Right hindlimb (tissue), 1 donor: ENCODE measurements at regions not wholly inside any gene's neighbourhood (a gene's known extent, or its start where the extent isn't known, plus 50 kb on each side); places are given as distances from the start of the nearest gene placed in this dataset.
"Not testable (repeated sequence)": the region's sequence is repeated elsewhere in the genome, so short reads cannot be mapped to it uniquely, and the experiment has no call there.

ENCODE experiments used
- DNase-seq: peaks from one replicate; pipeline ENCODE4 v3.0.0-alpha.2; 2018

DNA sequence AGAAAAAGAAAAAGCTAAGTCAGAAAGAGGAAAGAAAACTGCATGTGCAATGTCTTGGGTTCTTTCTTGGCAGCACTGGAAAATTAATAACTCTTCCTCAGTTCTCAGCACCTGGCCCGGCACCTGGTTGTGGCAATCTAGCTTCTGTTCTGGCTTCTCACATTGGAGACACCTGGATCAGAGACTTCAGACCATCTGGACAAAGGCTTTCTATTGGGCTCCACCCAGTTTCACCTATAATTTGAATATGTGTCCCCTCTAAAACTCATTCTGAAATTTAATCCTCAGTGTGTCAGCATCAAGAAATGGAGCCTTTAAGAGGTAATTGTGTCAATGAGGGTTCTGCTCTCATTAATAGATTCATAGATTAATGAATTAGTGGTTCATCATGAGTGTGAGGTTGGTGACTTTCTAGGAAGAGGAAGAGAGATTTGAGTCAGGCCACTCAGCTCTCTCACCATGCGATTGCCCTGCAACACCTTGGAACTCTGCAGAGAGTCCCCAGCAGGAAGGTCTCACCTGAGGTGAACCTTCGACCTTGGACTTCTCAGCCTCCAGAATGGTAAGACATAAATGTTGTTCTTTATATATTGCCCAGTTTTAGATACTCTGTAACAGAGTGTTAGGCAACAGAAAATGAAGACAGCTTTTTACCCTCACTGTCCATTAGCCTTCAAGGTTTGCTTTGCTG is 679.9 kb downstream of the NTRK3 start:
- DNase-seq: no peak

DNA sequence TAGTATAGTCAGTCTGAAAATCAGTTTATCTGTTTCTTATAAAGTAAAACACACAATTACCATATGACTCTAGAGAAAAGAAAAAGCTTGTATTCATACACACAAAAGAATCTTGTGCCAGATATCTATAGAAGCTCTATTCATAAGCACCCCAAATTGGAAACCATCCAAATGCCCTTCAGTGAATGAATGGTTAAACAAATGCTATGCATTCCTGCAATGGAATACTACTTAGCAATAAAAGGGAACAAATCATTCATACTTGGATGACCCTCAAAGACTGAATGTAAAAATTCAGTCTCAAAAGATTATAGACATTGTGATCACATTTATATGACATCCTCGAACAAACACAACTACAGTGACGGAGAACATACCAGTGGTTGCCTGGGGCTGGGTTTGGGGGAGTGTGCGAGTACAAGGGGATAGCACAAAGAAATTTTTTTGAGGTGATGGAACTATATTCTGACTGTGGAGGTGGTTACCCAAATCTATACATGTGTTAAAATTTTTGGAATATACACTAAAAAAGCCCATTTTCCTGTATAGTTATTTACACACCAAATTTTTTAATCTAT is 680.6 kb downstream of the NTRK3 start:
- no peak for DNase-seq

GRCh38 chr15:87573534-87573933 is 683.0 kb downstream of the NTRK3 start:
- no peak for DNase-seq

GRCh38 chr15:87573039-87573438 is 683.5 kb downstream of the NTRK3 start:
- DNase-seq: no peak

DNA sequence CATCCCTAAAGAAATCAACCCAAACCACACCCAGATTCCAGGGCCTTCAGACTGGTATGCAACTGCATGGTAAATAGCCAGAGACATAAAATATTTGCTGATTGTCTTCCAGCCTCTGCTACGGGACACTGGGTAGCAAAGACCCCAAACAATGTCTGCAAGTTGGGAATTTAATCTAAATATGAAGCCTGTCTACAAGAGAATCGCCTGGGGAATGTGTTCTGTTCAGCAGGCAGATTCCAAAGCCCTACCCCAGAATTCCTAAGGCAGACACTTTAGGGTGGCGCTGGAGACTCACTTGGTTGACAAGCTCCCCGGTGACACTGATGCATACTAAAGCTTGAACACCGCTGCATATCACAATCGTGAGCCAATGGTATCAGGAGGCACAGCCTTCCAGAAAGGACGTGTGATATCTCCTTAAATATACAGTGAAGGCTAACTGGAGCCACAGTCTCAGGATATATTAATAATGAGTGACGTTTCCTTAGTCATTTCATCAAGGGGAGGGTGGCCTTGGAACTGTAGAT is 684.1 kb downstream of the NTRK3 start:
- DNase-seq: no peak

DNA sequence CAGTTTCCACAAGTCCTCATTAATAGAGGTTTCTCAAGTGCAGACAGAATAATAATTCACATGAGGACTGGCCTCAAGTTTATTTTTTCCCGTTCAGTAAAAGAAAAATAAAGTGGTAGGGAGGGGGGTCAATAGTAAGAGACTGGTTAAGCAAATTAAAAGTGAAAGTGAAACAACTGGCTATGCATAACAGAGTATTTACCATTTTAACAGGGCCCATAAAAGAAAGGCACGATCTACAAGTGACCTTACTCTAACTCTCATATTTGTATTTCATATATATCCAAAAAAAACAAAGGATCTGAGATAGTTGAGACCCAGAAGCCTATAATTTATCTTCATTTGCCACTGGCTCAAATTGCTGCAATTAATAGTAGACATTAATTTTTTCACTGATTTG is 686.3 kb downstream of the NTRK3 start:
- no peak for DNase-seq

DNA sequence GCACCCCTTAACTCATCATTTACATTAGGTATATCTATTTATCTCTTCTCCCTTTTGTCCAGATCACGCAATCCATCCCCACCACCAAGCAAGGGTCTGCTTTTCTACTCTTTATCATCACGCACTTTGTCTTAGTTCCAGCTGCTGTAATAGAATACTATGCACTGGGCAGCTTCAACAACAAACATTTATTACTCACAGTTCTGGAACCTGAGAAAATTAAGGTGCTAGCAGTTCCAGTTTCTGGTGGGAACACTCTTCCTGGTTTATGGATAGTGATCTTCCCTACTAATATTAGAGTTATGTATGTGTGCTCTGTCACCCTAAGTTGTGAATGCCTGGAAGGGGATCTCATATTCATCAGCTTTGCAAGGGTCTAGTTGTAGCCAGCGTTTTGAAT is 687.0 kb downstream of the NTRK3 start:
- DNase-seq: no peak

DNA sequence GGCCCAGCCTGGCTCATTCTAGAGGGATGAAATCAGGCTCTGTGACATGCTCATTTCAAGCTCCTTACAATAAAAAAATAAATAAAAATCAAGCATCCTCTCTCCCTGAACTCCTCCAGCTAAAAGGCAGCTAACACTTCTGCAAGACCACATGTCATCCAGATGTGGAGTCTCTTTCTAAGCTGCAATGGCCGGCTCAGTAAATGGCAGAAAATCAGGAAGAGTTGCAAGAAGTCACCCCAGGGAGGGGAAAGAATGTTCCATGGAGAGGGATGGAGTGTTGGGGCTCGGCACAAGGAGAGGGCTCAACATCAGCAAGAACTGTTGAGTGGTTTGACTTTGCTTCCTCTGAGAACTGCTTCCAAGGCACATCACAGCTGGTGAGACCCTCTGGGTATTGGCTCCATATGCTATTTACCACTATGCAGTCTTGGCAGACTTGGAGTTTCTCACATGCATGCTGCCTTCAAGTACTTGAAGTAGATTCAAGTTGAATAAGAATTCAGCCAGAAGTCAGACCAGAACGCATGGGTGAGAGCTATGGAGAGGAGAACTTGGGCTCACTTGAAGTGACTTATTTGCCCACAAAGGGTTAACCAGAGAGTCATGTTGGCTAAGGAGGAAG is 689.0 kb downstream of the NTRK3 start:
- DNase-seq: peak; percentile 33

- no peak for DNase-seq
These were observed 690.3 kb downstream of the NTRK3 start for GRCh38 chr15:87566236-87566635.

DNA sequence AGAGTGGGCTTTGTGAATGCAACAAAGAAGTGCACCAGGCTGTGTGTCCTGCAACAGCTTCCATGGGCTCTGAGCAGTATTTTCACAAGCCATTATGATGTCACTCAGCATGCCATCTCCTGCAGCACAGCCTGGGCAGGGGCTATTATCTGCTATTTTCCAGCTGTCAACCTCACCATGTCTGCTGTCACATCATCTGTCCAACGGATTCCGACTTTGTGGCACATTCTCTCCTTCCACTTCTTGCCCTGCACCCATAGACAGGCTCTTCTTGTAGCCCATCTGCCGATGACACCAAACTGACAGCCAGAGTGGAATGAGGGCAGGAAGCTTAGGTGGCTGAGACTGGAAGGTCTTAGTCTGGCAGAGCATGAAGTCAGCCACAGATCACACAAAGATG is 691.9 kb downstream of the NTRK3 start:
- DNase-seq: no peak

DNA sequence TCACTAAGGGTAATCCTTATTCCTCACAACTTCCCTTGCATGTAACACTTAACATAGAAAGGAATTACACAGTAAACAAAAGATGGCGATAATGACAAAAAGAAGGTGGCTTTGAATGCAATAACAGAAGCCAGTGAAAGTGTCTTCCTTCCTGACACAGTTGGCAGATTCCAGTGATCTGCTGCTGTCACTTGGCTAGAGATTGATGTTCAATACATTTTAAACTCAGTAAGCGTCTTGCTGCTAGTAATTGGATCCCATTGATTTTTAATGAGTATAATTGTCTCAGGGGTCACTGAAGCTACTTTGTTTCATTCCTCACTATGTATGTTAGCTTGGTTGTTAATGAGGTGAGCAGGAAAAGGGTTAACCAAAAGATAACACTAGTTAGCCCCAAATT is 692.7 kb downstream of the NTRK3 start:
- DNase-seq: no peak

DNA sequence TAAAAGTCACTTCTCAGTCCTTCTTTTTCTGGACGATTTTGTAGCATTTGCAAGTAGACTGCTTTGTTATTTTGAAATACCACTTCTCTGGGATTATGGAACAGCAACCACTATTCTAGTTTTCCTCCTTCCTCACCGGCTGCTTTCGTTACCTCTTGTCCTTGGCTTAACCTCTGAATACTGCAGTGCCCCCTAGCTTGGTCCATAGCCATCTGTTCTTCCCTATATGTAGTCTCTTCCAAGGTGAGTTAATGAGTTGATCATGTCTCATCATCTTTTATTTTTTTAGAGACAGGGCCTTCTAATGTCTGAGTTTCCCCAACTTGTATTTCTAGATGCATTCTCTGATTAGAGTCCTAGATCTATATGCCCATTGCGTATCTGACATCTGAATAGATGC is 694.3 kb downstream of the NTRK3 start:
- DNase-seq: no peak

DNA sequence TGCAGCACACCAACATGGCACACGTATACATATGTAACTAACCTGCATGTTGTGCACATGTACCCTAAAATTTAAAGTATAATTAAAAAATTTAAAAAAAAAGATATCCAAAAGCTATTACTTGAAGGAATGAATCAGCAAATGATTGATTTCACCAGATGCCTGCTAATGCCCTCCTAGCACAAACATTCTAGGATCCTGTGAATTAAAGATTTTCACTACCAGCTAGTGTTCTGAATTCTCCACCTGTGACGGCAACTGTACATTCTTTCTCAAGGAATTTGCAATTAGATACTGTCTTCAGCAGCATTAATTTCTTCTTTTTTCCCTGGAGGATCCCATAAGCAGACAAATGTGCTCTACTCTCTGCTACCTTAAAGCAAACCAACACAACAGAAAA is 694.9 kb downstream of the NTRK3 start:
- DNase-seq: no peak

DNA sequence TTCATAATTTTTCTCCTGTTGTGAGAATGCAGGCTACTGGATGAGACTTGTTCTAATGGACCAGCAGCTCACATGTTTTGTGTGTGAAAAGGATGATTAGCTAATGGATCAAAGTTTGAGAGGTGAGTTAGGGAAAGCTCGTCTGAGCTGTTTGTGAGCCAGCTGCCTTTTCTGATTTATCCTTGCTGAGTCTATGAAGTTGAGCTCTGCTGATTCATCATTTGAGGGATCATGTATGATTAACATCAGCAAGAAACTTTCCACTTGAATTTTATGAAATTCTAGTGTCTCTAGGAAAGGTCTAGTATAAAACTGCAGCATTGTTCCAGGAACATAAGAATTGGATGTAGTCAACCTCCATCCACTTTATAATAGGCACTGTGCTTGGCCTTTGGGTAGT is 698.7 kb downstream of the NTRK3 start:
- no peak for DNase-seq

DNA sequence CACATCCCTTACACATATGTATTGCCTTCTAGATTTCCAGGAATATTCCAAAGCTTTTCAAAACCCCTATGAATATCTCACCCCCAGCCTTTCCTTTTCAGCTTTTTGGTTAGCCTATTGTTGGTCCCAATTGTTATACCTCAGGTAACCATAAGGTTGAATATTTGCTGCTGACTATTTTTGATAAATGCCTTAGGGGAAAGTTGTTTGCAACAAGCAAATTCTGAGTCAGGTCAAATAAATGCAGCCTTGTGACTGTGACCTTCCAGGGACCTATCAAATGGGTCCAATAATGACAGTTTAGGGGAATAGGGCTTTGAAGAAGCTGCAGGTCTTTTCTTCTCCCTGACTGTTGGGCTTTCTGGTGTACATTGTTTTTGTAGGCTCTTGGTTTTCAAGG is 699.7 kb downstream of the NTRK3 start:
- DNase-seq: no peak

DNA sequence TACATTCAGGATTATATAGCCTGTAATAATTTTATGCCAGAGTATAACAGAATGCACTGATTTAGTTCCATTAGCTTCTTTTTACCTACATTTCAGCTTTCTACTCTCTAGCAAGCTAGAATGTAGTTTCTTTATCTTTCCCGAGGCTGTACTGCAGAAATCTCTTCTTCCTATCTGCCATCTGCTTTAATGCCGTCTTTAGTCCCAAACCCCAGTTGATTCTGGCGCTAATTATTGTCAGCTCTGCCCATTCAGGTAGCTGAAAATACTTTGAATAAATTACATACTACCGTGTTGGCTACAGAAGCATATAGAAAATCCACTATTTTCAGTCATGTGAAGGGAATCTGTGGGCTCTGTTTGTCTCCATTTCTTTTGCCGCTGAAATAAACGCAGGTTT is 706.7 kb downstream of the NTRK3 start:
- no peak for DNase-seq

- no peak for DNase-seq
These were observed 707.2 kb downstream of the NTRK3 start for GRCh38 chr15:87549296-87549695.

DNA sequence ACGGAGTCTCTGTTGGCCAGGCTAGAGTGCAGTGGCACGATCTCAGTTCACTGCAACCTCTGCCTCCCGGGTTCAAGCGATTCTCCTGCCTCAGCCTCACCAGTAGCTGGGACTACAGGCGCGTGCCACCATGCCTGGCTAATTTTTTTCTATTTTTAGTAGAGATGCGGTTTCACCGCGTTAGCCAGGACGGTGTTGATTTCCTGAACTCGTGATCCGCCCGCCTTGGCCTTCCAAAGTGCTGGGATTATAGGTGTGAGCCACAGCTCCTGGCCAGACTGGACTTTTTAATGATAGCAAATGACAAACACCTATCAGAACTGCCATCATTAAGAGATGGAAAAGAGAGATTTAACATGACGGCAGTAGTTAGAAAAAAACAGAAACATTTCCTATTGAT is 707.9 kb downstream of the NTRK3 start:
- DNase-seq: not testable (repeated sequence)

DNA sequence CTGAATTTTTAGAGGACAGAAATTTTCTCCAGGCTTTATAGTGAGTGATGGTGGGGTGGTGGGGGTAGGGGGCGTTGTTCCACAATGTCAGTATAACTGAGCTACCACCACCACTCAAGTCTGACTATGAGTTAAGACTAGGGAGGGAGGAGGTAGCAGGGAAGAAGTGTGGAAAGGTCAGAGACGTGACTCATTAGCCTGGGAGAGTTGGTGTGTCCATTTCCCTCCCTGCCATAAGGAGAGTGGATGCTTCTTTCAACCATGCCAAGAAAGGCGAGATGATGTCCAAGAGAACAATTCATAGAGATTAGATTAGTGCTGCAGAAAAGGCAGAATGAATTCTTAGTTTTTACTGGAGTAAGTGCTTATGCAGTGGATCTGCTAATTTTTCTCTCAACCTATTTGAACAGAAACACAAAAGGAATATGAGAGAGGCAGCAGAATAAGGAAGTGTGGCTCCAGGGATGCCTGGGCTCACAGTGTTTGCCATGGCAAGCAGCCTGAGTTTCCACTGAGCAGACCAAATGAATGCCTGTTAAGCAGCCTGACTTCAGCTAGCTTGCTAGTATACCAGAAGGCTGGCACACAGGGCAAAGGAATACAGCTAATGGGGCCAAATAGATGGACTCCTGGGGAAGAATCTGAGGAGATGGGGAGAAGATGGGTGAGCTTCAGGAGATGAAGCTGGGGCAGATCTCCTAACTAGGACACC is 708.9 kb downstream of the NTRK3 start:
- DNase-seq: peak; percentile 19

DNA sequence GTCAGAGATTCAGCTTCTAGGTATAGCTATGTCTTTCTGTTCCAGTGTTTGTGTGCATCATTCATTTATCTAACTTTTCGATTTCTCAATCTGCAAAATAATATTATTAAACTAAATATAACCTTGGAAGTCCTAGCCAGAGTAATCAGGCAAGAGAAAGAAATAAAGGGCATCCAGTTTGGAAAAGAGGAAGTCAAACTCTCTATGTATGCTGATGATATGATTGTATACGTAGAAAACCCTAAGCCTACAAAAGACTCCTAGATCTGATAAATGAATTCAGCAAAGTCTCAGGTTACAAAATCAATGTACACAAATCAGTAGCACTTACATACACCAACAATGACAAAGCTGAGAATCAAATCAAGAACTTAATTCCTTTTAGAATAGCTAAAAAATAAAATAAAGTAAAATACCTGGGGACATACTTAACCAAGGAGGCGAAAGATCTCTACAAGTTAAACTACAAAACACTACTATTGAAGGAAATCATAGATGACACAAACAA is 718.2 kb downstream of the NTRK3 start:
- DNase-seq: no peak

GRCh38 chr15:87537295-87537694 is 719.2 kb downstream of the NTRK3 start:
- DNase-seq: no peak

- DNase-seq: not testable (repeated sequence)
These were observed 722.9 kb downstream of the NTRK3 start for GRCh38 chr15:87533637-87534036.

GRCh38 chr15:87528873-87529272 is 727.7 kb downstream of the NTRK3 start:
- DNase-seq: no peak

DNA sequence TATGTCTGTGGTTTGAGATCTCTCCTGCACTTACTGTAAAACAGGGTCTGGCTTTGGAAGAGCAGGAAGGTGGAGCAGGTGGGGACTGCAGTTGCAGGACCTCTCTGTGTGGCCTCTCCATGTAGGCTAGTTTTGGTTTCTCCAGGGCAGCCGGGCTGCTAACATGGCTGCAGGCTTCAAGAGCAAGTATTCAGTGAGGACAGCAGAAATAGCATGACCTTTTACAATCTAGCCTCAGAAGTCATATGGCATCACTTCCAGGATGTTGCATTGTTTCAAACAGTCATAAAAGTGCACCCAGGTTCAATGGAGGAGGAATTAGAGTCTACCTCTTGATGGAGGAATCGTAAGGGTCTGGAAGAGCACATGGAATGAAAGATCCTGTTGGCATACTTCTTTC is 728.7 kb downstream of the NTRK3 start:
- DNase-seq: no peak
